Endothelial cell of umbilical vein (primary cell): ENCODE measurements at regions not wholly inside any gene's neighbourhood (a gene's known extent, or its start where the extent isn't known, plus 50 kb on each side); places are given as distances from the start of the nearest gene placed in this dataset.

Experiments
- BruUV-seq: library from RNA; stranded (reverse); fragments of 400-500 nt; replicated peaks from 2 replicates; lab custom pipeline; 2021; lab: Mats Ljungman, UMichigan
- CTCF ChIA-PET: fragments of 300-600, 350-600 bp; sonication (Branson Sonifier 250); formaldehyde crosslinking; loops from one replicate; lab custom pipeline; 2021; ENCODE audit warnings: antibody characterized with exemption, inconsistent platforms; lab: Charles Lee
- POLR2A ChIA-PET: fragments of 300-600, 350-600 bp; sonication (Branson Sonifier 250); formaldehyde crosslinking; loops from one replicate; lab custom pipeline; 2021; ENCODE audit warnings: antibody characterized with exemption, inconsistent platforms; lab: Charles Lee
- DNase-seq: peaks from one replicate; pipeline ENCODE4 v3.0.0-alpha.2; 2011; ENCODE audit warnings: low read depth, low spot score
- FAIRE-seq: peaks from 2 replicates; lab custom pipeline; 2011; peaks lifted over from hg19 to GRCh38; lab: Jason Lieb, UNC
- H2AFZ ChIP-seq: 2 replicates; pipeline ENCODE4 v1.6.0; 2012; ENCODE audit warnings: low read depth, low read length, control low read depth, inconsistent platforms
- H3K27ac ChIP-seq: 2 replicates; pipeline ENCODE4 v1.5.1; 2011; ENCODE audit warnings: low read depth, mild to moderate bottlenecking, control low read depth, low read length, moderate library complexity; ENCODE audit not compliant: insufficient read depth
- H3K27me3 ChIP-seq, 2 experiments: 2 replicates each; pipeline versions ENCODE4 v1.6.0 to v1.6.1; 2011; ENCODE audit warnings: low read length in 2 of 2, mixed read lengths in 1 of 2; ENCODE audit not compliant: control insufficient read depth in 2 of 2, insufficient read depth in 2 of 2
- H3K36me3 ChIP-seq, 2 experiments: 2 replicates in 1 of 2; 3 replicates in 1 of 2; pipeline ENCODE4 v1.5.1; 2011; ENCODE audit warnings: low read length in 2 of 2, mild to moderate bottlenecking in 1 of 2, moderate library complexity in 1 of 2; ENCODE audit not compliant: control insufficient read depth in 2 of 2, insufficient read depth in 2 of 2; ENCODE audit errors: extremely low read depth in 1 of 2
- H3K4me1 ChIP-seq: 3 replicates; pipeline ENCODE4 v1.5.1; 2011; ENCODE audit warnings: mild to moderate bottlenecking, low read length; ENCODE audit not compliant: control insufficient read depth, insufficient read depth; ENCODE audit errors: extremely low read depth
- H3K4me2 ChIP-seq: 2 replicates; pipeline ENCODE4 v1.6.1; 2011; ENCODE audit warnings: low read length, control low read depth, mixed read lengths; ENCODE audit not compliant: insufficient read depth
- H3K4me3 ChIP-seq, 3 experiments: fragments of 200-600 bp in 1 of 3; sonication (generic), shearing (Covaris generic) in 1 of 3; replicated peaks in 1 of 3; 2 replicates each; pipeline ENCODE4 v1.5.1; 2011 to 2016; ENCODE audit warnings: control low read depth in 3 of 3, low read length in 3 of 3, mild to moderate bottlenecking in 2 of 3, inconsistent platforms in 1 of 3, low read depth in 1 of 3, moderate library complexity in 1 of 3; ENCODE audit not compliant: insufficient read depth in 1 of 3
- H3K79me2 ChIP-seq: 2 replicates; pipeline ENCODE4 v1.6.0; 2012; ENCODE audit warnings: low read length, inconsistent platforms; ENCODE audit not compliant: control insufficient read depth, insufficient read depth
- H3K9ac ChIP-seq: replicated peaks from 2 replicates; pipeline ENCODE3; 2011; ENCODE audit warnings: low read length, control low read depth; ENCODE audit not compliant: insufficient read depth; ENCODE audit errors: extremely low read depth
- H3K9me1 ChIP-seq: replicated peaks from 3 replicates; pipeline ENCODE4 v1.6.0; 2011; ENCODE audit warnings: mild to moderate bottlenecking, low read length; ENCODE audit not compliant: control insufficient read depth, insufficient read depth; ENCODE audit errors: extremely low read depth
- H3K9me3 ChIP-seq: replicated peaks from 2 replicates; pipeline ENCODE4 v1.5.1; 2012; ENCODE audit warnings: low read length, inconsistent platforms; ENCODE audit not compliant: control insufficient read depth, insufficient read depth
- H4K20me1 ChIP-seq: replicated peaks from 2 replicates; pipeline ENCODE3; 2011; ENCODE audit warnings: mild to moderate bottlenecking, low read length; ENCODE audit not compliant: control insufficient read depth, insufficient read depth; ENCODE audit errors: extremely low read depth
- EZH2 ChIP-seq: IDR thresholded peaks from 2 replicates; pipeline ENCODE4 v1.6.1; 2012; ENCODE audit warnings: borderline replicate concordance, low read depth, mild to moderate bottlenecking, moderate library complexity, low read length, inconsistent platforms; ENCODE audit not compliant: severe bottlenecking
- FOS ChIP-seq: IDR thresholded peaks from 2 replicates; pipeline ENCODE4 v1.6.1; 2011; ENCODE audit warnings: mild to moderate bottlenecking, low read length, moderate library complexity, borderline replicate concordance; ENCODE audit not compliant: insufficient read depth
- GATA2 ChIP-seq: IDR thresholded peaks from 2 replicates; pipeline ENCODE4 v1.7.0; 2011; ENCODE audit warnings: low read depth, mild to moderate bottlenecking, moderate library complexity, mixed read lengths, low read length; ENCODE audit not compliant: insufficient read length, insufficient read depth
- JUN ChIP-seq: IDR thresholded peaks from 2 replicates; pipeline ENCODE4 v1.6.1; 2011; ENCODE audit warnings: borderline replicate concordance, low read depth; ENCODE audit not compliant: insufficient read length, insufficient read depth
- MYC ChIP-seq: IDR thresholded peaks from one replicate; pipeline ENCODE4 v1.6.1; 2011; ENCODE audit warnings: mild to moderate bottlenecking, low read depth, low read length
- POLR2A ChIP-seq: IDR thresholded peaks from 2 replicates; pipeline ENCODE4 v1.6.1; 2012; ENCODE audit warnings: low read depth, mild to moderate bottlenecking, control low read depth, low read length
- POLR2AphosphoS5 ChIP-seq: IDR thresholded peaks from 2 replicates; pipeline ENCODE4 v1.6.1; 2012; ENCODE audit warnings: low read depth, mild to moderate bottlenecking, control low read depth, low read length, moderate library complexity; ENCODE audit not compliant: insufficient read depth
- dilution Hi-C: fragments of 300-500 bp; cut with MboI; formaldehyde crosslinking; loops from one replicate; pipeline ENCODE4 v1.15.0; 2019; ENCODE audit warnings: low sequenced_read_pairs; ENCODE audit not compliant: extremely low pct_ligation_motif_present
- intact Hi-C: fragments of 100-400 bp; cut with micrococcal nuclease; formaldehyde crosslinking; loops from one replicate; pipeline ENCODE4 v1.10.0; 2022
- TF ChIP-seq, protein P1 (sequence below), 2 donors: IDR thresholded peaks; 1 replicate in 1 of 2; 2 replicates in 1 of 2; pipeline ENCODE4 v1.5.1; 2011; ENCODE audit warnings: low read length in 2 of 2, mild to moderate bottlenecking in 2 of 2, moderate library complexity in 2 of 2, control low read depth in 1 of 2, inconsistent platforms in 1 of 2, low read depth in 1 of 2; ENCODE audit not compliant: insufficient read depth in 1 of 2; ENCODE audit errors: extremely low read depth in 1 of 2
- TF ChIP-seq, protein P2 (sequence below): IDR thresholded peaks from 2 replicates; pipeline ENCODE4 v1.6.1; 2011; ENCODE audit not compliant: insufficient read depth, insufficient read length

DNA sequence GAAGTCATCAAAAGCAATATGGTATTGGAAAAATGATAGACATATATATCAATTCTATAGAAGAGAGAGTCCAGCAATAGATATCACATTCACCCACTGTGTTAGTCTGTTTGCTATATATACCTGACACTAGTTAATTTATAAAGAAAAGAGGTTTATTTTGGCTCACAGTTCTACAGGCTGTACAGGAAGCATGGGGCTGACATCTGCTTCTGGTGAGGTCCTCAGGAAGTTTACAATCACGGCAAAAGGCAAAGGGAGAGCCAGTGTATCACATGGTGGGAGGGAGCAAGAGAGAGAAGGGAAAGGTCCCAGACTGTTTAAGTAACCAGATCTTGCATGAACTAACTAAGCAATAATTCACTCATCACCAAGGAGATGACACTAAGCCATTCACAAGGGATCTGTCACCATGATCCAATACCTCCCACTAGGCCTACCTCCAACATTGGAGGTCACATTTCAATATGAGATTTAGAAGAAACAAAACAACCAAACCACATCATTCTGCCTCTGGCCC lies 470.6 kb downstream of the METTL4 start:
- TF ChIP-seq MYC (no peak), FOS (no peak), POLR2AphosphoS5 (no peak), GATA2 (no peak), EZH2 (no peak), POLR2A (no peak), JUN (no peak)
- TF ChIP-seq, protein P1, sequence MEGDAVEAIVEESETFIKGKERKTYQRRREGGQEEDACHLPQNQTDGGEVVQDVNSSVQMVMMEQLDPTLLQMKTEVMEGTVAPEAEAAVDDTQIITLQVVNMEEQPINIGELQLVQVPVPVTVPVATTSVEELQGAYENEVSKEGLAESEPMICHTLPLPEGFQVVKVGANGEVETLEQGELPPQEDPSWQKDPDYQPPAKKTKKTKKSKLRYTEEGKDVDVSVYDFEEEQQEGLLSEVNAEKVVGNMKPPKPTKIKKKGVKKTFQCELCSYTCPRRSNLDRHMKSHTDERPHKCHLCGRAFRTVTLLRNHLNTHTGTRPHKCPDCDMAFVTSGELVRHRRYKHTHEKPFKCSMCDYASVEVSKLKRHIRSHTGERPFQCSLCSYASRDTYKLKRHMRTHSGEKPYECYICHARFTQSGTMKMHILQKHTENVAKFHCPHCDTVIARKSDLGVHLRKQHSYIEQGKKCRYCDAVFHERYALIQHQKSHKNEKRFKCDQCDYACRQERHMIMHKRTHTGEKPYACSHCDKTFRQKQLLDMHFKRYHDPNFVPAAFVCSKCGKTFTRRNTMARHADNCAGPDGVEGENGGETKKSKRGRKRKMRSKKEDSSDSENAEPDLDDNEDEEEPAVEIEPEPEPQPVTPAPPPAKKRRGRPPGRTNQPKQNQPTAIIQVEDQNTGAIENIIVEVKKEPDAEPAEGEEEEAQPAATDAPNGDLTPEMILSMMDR (IDR thresholded peaks at IDR 0.05; ENCODE audit: extremely low read depth in 1 of 2, insufficient read depth in 1 of 2, low read depth in 1 of 2, low read length in 2 of 2): no peak
- TF ChIP-seq, protein P2, sequence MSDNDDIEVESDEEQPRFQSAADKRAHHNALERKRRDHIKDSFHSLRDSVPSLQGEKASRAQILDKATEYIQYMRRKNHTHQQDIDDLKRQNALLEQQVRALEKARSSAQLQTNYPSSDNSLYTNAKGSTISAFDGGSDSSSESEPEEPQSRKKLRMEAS: no peak
- Histone ChIP-seq H3K4me1 (no peaks in the 10 kb centered on the region), H3K27me3 (peaks cover 0 to 2% of the 10 kb centered on the region in 2 experiments), H3K9me3 (no peaks in the 10 kb centered on the region), H3K4me2 (no peak overlapping the region), H4K20me1 (no peaks in the 10 kb centered on the region), H3K36me3 (no peaks in the 10 kb centered on the region), H3K4me3 (no peak overlapping the region), H3K9ac (no peak overlapping the region), H2AFZ (no peak overlapping the region), H3K27ac (no peak overlapping the region), H3K9me1 (no peaks in the 10 kb centered on the region), H3K79me2 (no peaks in the 10 kb centered on the region)
- dilution Hi-C loops: no loop called here
- ChIA-PET POLR2A (no interaction called here), CTCF (interaction anchor here (1.1 to 1.2 kb wide), 2 partner anchors 446 to 1237 kb away, joined by 5 read pairs; no protein-coding TSS in a partner anchor)
- no TSS peak for BruUV-seq
- intact Hi-C loops: no loop called here
- no peak for FAIRE-seq
- no peak for DNase-seq
